H9 (cell line): ENCODE measurements at regions not wholly inside any gene's neighbourhood (a gene's known extent, or its start where the extent isn't known, plus 50 kb on each side); places are given as distances from the start of the nearest gene placed in this dataset.

Experiments used
- DNase-seq: peaks from one replicate; pipeline ENCODE4 v3.0.0-alpha.2; 2017
- H2AFZ ChIP-seq: one replicate; pipeline ENCODE4 v1.6.1; 2013; ENCODE audit warnings: mild to moderate bottlenecking, low read length, control low read depth, moderate library complexity
- H2AK5ac ChIP-seq: 2 replicates; pipeline ENCODE4 v1.6.1; 2013; ENCODE audit warnings: low read length, control low read depth, mixed read lengths; ENCODE audit not compliant: insufficient read length
- H2BK120ac ChIP-seq: one replicate; pipeline ENCODE4 v1.6.1; 2013; ENCODE audit warnings: low read depth, mild to moderate bottlenecking, low read length, control low read depth, inconsistent platforms; ENCODE audit not compliant: poor library complexity, severe bottlenecking
- H2BK12ac ChIP-seq: 2 replicates; pipeline ENCODE4 v1.6.1; 2013; ENCODE audit warnings: low read length, control low read depth, mixed read lengths, low read depth; ENCODE audit not compliant: insufficient read length
- H2BK15ac ChIP-seq: 2 replicates; pipeline ENCODE4 v1.6.1; 2013; ENCODE audit warnings: low read depth, low read length, control low read depth
- H2BK20ac ChIP-seq: one replicate; pipeline ENCODE4 v1.6.1; 2013; ENCODE audit warnings: low read depth, mild to moderate bottlenecking, low read length, control low read depth, inconsistent platforms; ENCODE audit not compliant: poor library complexity, severe bottlenecking
- H2BK5ac ChIP-seq: 2 replicates; pipeline ENCODE4 v1.6.1; 2013; ENCODE audit warnings: low read length, control low read depth, mixed read lengths; ENCODE audit not compliant: insufficient read length
- H3K14ac ChIP-seq: 2 replicates; pipeline ENCODE4 v1.6.1; 2013; ENCODE audit warnings: low read length, control low read depth; ENCODE audit not compliant: insufficient read depth
- H3K18ac ChIP-seq: 2 replicates; pipeline ENCODE4 v1.6.1; 2013; ENCODE audit warnings: low read depth, mild to moderate bottlenecking, mixed read lengths, low read length, control low read depth; ENCODE audit not compliant: insufficient read length
- H3K23ac ChIP-seq: 2 replicates; pipeline ENCODE4 v1.6.1; 2013; ENCODE audit warnings: low read length, control low read depth, mixed read lengths, low read depth; ENCODE audit not compliant: insufficient read length
- H3K23me2 ChIP-seq: 2 replicates; pipeline ENCODE4 v1.6.1; 2013; ENCODE audit warnings: low read depth, mild to moderate bottlenecking, mixed read lengths, low read length, control low read depth; ENCODE audit not compliant: insufficient read length, poor library complexity, severe bottlenecking
- H3K27ac ChIP-seq: 2 replicates; pipeline ENCODE4 v1.5.1; 2013; ENCODE audit warnings: low read length, control low read depth, mixed read lengths, low read depth; ENCODE audit not compliant: insufficient read length
- H3K27me3 ChIP-seq: 2 replicates; pipeline ENCODE4 v1.6.1; 2013; ENCODE audit warnings: low read length, control low read depth, inconsistent platforms; ENCODE audit not compliant: insufficient read depth
- H3K4ac ChIP-seq: 2 replicates; pipeline ENCODE4 v1.6.1; 2013; ENCODE audit warnings: low read depth, mild to moderate bottlenecking, control low read depth, inconsistent platforms, low read length, moderate library complexity
- H3K4me1 ChIP-seq: 2 replicates; pipeline ENCODE4 v1.6.1; 2013; ENCODE audit warnings: low read length, control low read depth, inconsistent platforms; ENCODE audit not compliant: insufficient read depth
- H3K4me2 ChIP-seq: 2 replicates; pipeline ENCODE4 v1.6.1; 2013; ENCODE audit warnings: low read length, control low read depth, mixed read lengths; ENCODE audit not compliant: insufficient read length, insufficient read depth
- H3K56ac ChIP-seq: 2 replicates; pipeline ENCODE4 v1.6.1; 2013; ENCODE audit warnings: low read depth, mild to moderate bottlenecking, mixed read lengths, low read length, control low read depth; ENCODE audit not compliant: insufficient read length
- H3K79me1 ChIP-seq: 2 replicates; pipeline ENCODE4 v1.6.1; 2013; ENCODE audit warnings: low read depth, mild to moderate bottlenecking, moderate library complexity, low read length, control low read depth, inconsistent platforms; ENCODE audit not compliant: insufficient read depth, poor library complexity, severe bottlenecking
- H3K79me2 ChIP-seq: 2 replicates; pipeline ENCODE4 v1.6.1; 2013; ENCODE audit warnings: low read length, control low read depth, inconsistent platforms; ENCODE audit not compliant: insufficient read depth
- H3K9ac ChIP-seq: 2 replicates; pipeline ENCODE4 v1.6.1; 2013; ENCODE audit warnings: low read length, control low read depth, mixed read lengths; ENCODE audit not compliant: insufficient read length; ENCODE audit errors: extremely low read depth
- H3K9me3 ChIP-seq: one replicate; pipeline ENCODE4 v1.6.1; 2013; ENCODE audit warnings: low read depth, low read length, inconsistent platforms; ENCODE audit not compliant: control insufficient read depth
- H3T11ph ChIP-seq: one replicate; pipeline ENCODE4 v1.6.1; 2013; ENCODE audit warnings: mild to moderate bottlenecking, low read length, control low read depth, inconsistent platforms
- H4K20me1 ChIP-seq: one replicate; pipeline ENCODE4 v1.6.1; 2013; ENCODE audit not compliant: control insufficient read depth, insufficient read length, insufficient read depth
- H4K5ac ChIP-seq: 2 replicates; pipeline ENCODE4 v1.6.1; 2013; ENCODE audit warnings: low read depth, mild to moderate bottlenecking, mixed read lengths, low read length, control low read depth; ENCODE audit not compliant: insufficient read length
- H4K8ac ChIP-seq: replicated peaks from 2 replicates; pipeline ENCODE4 v1.6.1; 2013; ENCODE audit warnings: low read length, control low read depth, mixed read lengths, low read depth; ENCODE audit not compliant: insufficient read length
- H4K91ac ChIP-seq: 2 replicates; pipeline ENCODE4 v1.6.1; 2013; ENCODE audit warnings: low read depth, mild to moderate bottlenecking, moderate library complexity, mixed read lengths, low read length, control low read depth; ENCODE audit not compliant: insufficient read length
- H3K27ac Mint-ChIP-seq, 3 experiments: 2 replicates in 2 of 3; 3 replicates in 1 of 3; pipeline ENCODE4 v1.8.0; 2020 to 2021; ENCODE audit warnings: mixed read lengths in 3 of 3, mild to moderate bottlenecking in 1 of 3, moderate library complexity in 1 of 3
- H3K27me3 Mint-ChIP-seq: 2 replicates; pipeline ENCODE4 v1.8.0; 2021; ENCODE audit warnings: low read depth, mild to moderate bottlenecking, moderate library complexity, mixed read lengths
- H3K36me3 Mint-ChIP-seq, 3 experiments: 2 replicates in 2 of 3; 3 replicates in 1 of 3; pipeline ENCODE4 v1.8.0; 2020 to 2021; ENCODE audit warnings: low read depth in 3 of 3, mixed read lengths in 3 of 3; ENCODE audit not compliant: insufficient read depth in 1 of 3
- H3K4me1 Mint-ChIP-seq, 2 experiments: 2 replicates each; pipeline ENCODE4 v1.8.0; 2020; ENCODE audit warnings: mixed read lengths in 2 of 2
- H3K4me3 Mint-ChIP-seq, 2 experiments: 2 replicates in 1 of 2; 3 replicates in 1 of 2; pipeline ENCODE4 v1.8.0; 2020 to 2021; ENCODE audit warnings: mild to moderate bottlenecking in 2 of 2, mixed read lengths in 2 of 2, moderate library complexity in 1 of 2
- H3K9me3 Mint-ChIP-seq, 2 experiments: 2 replicates in 1 of 2; 3 replicates in 1 of 2; pipeline ENCODE4 v1.8.0; 2020; ENCODE audit warnings: mild to moderate bottlenecking in 2 of 2, mixed read lengths in 2 of 2, moderate library complexity in 1 of 2
- TF ChIP-seq, protein P1 (sequence below): fragments of 200-600 bp; sonication (generic); conservative IDR thresholded peaks from 3 replicates; pipeline ENCODE4 v1.8.0; 2021; ENCODE audit warnings: antibody characterized with exemption, mild to moderate bottlenecking

- no peaks in the 10 kb centered on the region for H4K20me1 ChIP-seq
- no peak overlapping the region for H2AK5ac ChIP-seq
- H2BK20ac ChIP-seq = no peak overlapping the region
- H3K27ac Mint-ChIP-seq = no peak overlapping the region
- H3K79me2 ChIP-seq = no peaks in the 10 kb centered on the region
- H3K56ac ChIP-seq = no peak overlapping the region
- H4K5ac ChIP-seq = no peak overlapping the region
- no peak overlapping the region for H3K9ac ChIP-seq
- H3T11ph ChIP-seq = no peak overlapping the region
- no peaks in the 10 kb centered on the region for H3K23me2 ChIP-seq
- no peak overlapping the region for H2BK15ac ChIP-seq
- DNase-seq = no peak
- no peaks in the 10 kb centered on the region for H3K36me3 Mint-ChIP-seq
- no peak overlapping the region for H2BK120ac ChIP-seq
- H3K9me3 Mint-ChIP-seq = no peaks in the 10 kb centered on the region
- no peaks in the 10 kb centered on the region for H3K9me3 ChIP-seq
- H3K4me3 Mint-ChIP-seq = no peak overlapping the region
- H3K23ac ChIP-seq = no peak overlapping the region
- no peak overlapping the region for H2BK12ac ChIP-seq
- no peaks in the 10 kb centered on the region for H3K79me1 ChIP-seq
- no peak overlapping the region for H3K4ac ChIP-seq
- H2BK5ac ChIP-seq = no peak overlapping the region
- H3K27me3 Mint-ChIP-seq = no peaks in the 10 kb centered on the region; the same call in 1 of the 2 replicates
- H3K18ac ChIP-seq = no peak overlapping the region
- no peaks in the 10 kb centered on the region for H3K4me1 Mint-ChIP-seq
- no peak overlapping the region for H4K91ac ChIP-seq
- H3K27me3 ChIP-seq = no peaks in the 10 kb centered on the region
- no peaks in the 10 kb centered on the region for H3K4me1 ChIP-seq
- TF ChIP-seq, protein P1, sequence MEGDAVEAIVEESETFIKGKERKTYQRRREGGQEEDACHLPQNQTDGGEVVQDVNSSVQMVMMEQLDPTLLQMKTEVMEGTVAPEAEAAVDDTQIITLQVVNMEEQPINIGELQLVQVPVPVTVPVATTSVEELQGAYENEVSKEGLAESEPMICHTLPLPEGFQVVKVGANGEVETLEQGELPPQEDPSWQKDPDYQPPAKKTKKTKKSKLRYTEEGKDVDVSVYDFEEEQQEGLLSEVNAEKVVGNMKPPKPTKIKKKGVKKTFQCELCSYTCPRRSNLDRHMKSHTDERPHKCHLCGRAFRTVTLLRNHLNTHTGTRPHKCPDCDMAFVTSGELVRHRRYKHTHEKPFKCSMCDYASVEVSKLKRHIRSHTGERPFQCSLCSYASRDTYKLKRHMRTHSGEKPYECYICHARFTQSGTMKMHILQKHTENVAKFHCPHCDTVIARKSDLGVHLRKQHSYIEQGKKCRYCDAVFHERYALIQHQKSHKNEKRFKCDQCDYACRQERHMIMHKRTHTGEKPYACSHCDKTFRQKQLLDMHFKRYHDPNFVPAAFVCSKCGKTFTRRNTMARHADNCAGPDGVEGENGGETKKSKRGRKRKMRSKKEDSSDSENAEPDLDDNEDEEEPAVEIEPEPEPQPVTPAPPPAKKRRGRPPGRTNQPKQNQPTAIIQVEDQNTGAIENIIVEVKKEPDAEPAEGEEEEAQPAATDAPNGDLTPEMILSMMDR = no peak
- no peak overlapping the region for H3K4me2 ChIP-seq
- no peak overlapping the region for H2AFZ ChIP-seq
- H3K27ac ChIP-seq = no peak overlapping the region
- H3K14ac ChIP-seq = no peak overlapping the region
- no peak overlapping the region for H4K8ac ChIP-seq
Observed at GRCh38 chr10:8216893-8217292, 162.4 kb downstream of the GATA3 start.
